ENCODE measurements at regions not wholly inside any gene's neighbourhood (a gene's known extent, or its start where the extent isn't known, plus 50 kb on each side); places are given as distances from the start of the nearest gene placed in this dataset.

DNA sequence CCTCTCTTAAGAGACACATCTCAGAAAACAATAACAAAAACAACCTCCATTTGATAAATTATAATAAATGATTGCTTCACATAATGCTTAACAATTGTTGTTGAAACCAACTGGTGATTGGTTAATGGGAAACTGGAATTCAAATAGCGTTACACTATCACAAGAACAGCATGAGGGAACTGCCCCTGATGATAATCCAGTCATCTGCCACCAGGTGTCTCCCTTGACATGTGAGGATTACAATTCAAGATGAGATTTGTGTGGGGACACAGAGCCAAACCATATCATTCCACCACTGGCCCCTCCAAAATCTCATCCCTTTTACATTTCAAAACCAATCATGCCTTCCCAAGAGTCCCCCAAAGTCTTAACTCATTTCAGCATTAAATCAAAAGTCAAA, 375.9 kb downstream of the BMPER start:
- peak in 1 of 2 experiments; percentile 61 for DNase-seq (ENCODE audit: low read depth in 1 of 2, low spot score in 1 of 2)
- in situ Hi-C loops (cut with HindIII; ENCODE audit: low pct_unique_long_range_greater_than_20kb, low sequenced_read_pairs): no loop called here
- TF ChIP-seq JUND (IDR thresholded peaks at IDR 0.05; ENCODE audit: low read depth): no peak

DNA sequence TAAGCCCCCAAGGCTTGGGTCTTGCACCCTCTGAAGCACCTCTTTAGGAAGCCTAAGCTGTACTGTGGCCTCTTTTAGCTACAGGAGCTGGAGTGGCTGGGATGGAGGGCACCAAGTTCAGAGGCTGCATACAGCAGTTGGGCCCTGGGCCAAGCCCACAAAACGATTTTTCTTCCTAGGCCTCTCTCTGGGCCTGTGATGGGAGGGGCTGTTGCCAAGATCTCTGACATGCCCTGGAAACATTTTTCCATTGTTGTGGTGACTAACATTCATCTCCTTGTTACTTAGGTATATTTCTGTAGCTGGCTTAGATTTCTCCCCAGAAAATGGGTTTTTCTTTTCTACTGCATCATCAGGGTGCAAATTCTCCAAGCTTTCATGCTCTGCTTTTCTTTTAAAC, 375.7 kb upstream of the NPSR1 start:
- no peak for TF ChIP-seq JUND (IDR thresholded peaks at IDR 0.05; ENCODE audit: low read depth)
- no peak for DNase-seq (ENCODE audit: low read depth in 1 of 2, low spot score in 1 of 2)
- in situ Hi-C loops (cut with HindIII; ENCODE audit: low pct_unique_long_range_greater_than_20kb, low sequenced_read_pairs): no loop called here

- DNase-seq (ENCODE audit: low read depth in 1 of 2, low spot score in 1 of 2): no peak
- in situ Hi-C loops (cut with HindIII; ENCODE audit: low pct_unique_long_range_greater_than_20kb, low sequenced_read_pairs): no loop called here
- no peak for TF ChIP-seq JUND (IDR thresholded peaks at IDR 0.05; ENCODE audit: low read depth)
These were observed 361.4 kb upstream of the NPSR1 start for GRCh38 chr7:34296663-34297062.

GRCh38 chr7:34298492-34299013, 359.5 kb upstream of the NPSR1 start:
- no peak for TF ChIP-seq JUND (IDR thresholded peaks at IDR 0.05; ENCODE audit: low read depth)
- DNase-seq (ENCODE audit: low read depth in 1 of 2, low spot score in 1 of 2): no peak
- in situ Hi-C loops (cut with HindIII; ENCODE audit: low pct_unique_long_range_greater_than_20kb, low sequenced_read_pairs): no loop called here

DNA sequence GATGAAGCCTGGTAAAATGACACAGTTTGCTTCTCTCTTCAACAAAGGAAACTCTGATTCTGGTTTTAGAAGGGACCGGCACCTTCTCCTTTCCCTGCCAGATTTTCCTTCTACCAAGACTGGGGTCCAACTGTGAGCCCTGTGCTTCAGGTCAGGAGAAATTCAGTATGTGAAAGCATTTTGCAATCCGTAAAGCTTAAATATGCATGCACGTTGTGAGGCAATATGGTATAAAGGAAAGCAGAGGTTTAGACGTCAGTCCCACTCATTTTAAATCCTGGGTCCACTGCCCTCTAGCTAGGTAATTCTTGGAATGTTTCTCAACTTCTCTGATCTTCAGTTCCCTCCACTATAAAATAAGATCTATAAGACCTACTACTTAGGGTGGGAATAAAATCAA, 359.0 kb upstream of the NPSR1 start:
- in situ Hi-C loops (cut with HindIII; ENCODE audit: low pct_unique_long_range_greater_than_20kb, low sequenced_read_pairs): no loop called here
- DNase-seq (ENCODE audit: low read depth in 1 of 2, low spot score in 1 of 2): no peak
- no peak for TF ChIP-seq JUND (IDR thresholded peaks at IDR 0.05; ENCODE audit: low read depth)

GRCh38 chr7:34307540-34307939, 350.5 kb upstream of the NPSR1 start:
- peak in 1 of 2 experiments; percentile 20 for DNase-seq (ENCODE audit: low read depth in 1 of 2, low spot score in 1 of 2)
- in situ Hi-C loops (cut with HindIII; ENCODE audit: low pct_unique_long_range_greater_than_20kb, low sequenced_read_pairs): no loop called here
- peak; percentile 54; the same call in 1 of the 2 replicates for TF ChIP-seq JUND (IDR thresholded peaks at IDR 0.05; ENCODE audit: low read depth)

- in situ Hi-C loops (cut with HindIII; ENCODE audit: low pct_unique_long_range_greater_than_20kb, low sequenced_read_pairs): no loop called here
- TF ChIP-seq JUND (IDR thresholded peaks at IDR 0.05; ENCODE audit: low read depth): no peak
- DNase-seq (ENCODE audit: low read depth in 1 of 2, low spot score in 1 of 2): no peak
These were observed 349.4 kb upstream of the NPSR1 start for GRCh38 chr7:34308595-34308994.

- in situ Hi-C loops (cut with HindIII; ENCODE audit: low pct_unique_long_range_greater_than_20kb, low sequenced_read_pairs): no loop called here
These were observed 348.9 kb upstream of the NPSR1 start for GRCh38 chr7:34309116-34309515.

DNA sequence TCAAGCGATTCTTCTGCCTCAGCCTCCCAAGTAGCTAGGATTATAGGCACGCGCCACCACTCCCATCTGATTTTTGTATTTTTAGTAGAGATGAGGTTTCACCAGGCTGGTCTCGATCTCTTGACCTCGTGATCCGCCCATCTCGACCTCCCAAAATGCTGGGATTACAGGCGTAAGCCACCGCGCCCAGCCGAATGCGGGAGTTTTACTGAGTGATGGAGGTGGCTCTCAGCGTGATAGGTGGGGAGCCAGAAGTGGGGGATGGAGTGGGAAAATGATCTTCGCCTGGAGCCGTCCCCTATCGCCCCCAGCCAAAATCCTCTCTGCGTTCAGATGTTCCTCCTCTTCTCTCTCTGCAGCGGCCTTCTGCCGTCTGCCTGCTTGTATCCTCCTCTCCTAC, 348.4 kb upstream of the NPSR1 start:
- DNase-seq (ENCODE audit: low read depth in 1 of 2, low spot score in 1 of 2): no peak
- no peak for TF ChIP-seq JUND (IDR thresholded peaks at IDR 0.05; ENCODE audit: low read depth)
- in situ Hi-C loops (cut with HindIII; ENCODE audit: low pct_unique_long_range_greater_than_20kb, low sequenced_read_pairs): no loop called here

More at GRCh38 chr7:34309116-34309515, 348.9 kb upstream of the NPSR1 start:
- no peak for TF ChIP-seq JUND (IDR thresholded peaks at IDR 0.05; ENCODE audit: low read depth)
- no peak for DNase-seq (ENCODE audit: low read depth in 1 of 2, low spot score in 1 of 2)

- no peak for TF ChIP-seq JUND (IDR thresholded peaks at IDR 0.05; ENCODE audit: low read depth)
- in situ Hi-C loops (cut with HindIII; ENCODE audit: low pct_unique_long_range_greater_than_20kb, low sequenced_read_pairs): no loop called here
- no peak for DNase-seq (ENCODE audit: low read depth in 1 of 2, low spot score in 1 of 2)
These were observed 346.4 kb upstream of the NPSR1 start for GRCh38 chr7:34311591-34311990.

GRCh38 chr7:34312624-34313023, 345.4 kb upstream of the NPSR1 start:
- TF ChIP-seq JUND (IDR thresholded peaks at IDR 0.05; ENCODE audit: low read depth): no peak
- no peak for DNase-seq (ENCODE audit: low read depth in 1 of 2, low spot score in 1 of 2)
- in situ Hi-C loops (cut with HindIII; ENCODE audit: low pct_unique_long_range_greater_than_20kb, low sequenced_read_pairs): no loop called here

GRCh38 chr7:34313289-34313688, 344.7 kb upstream of the NPSR1 start:
- in situ Hi-C loops (cut with HindIII; ENCODE audit: low pct_unique_long_range_greater_than_20kb, low sequenced_read_pairs): no loop called here
- no peak for DNase-seq (ENCODE audit: low read depth in 1 of 2, low spot score in 1 of 2)
- TF ChIP-seq JUND (IDR thresholded peaks at IDR 0.05; ENCODE audit: low read depth): no peak

DNA sequence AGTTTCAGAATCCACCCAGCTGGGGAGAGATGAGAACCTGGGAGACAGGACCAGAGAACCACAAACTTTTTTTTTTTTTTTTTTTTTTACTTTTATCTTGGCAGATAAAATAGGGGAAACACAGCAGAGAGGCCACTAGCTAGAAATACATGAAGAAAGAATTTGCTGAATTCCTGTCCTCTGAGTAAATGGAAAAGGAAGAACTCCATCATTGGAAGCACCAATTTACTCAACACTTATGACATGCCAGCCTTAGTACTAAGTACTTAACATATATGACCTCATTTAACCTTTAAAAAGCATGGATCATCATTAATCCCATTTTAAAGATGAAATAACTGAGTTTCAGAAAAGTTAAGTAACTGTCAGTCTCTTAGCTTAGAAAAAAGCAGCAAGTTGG, 343.0 kb upstream of the NPSR1 start:
- TF ChIP-seq JUND (IDR thresholded peaks at IDR 0.05; ENCODE audit: low read depth): no peak
- DNase-seq (ENCODE audit: low read depth in 1 of 2, low spot score in 1 of 2): no peak
- in situ Hi-C loops (cut with HindIII; ENCODE audit: low pct_unique_long_range_greater_than_20kb, low sequenced_read_pairs): no loop called here

- in situ Hi-C loops (cut with HindIII; ENCODE audit: low pct_unique_long_range_greater_than_20kb, low sequenced_read_pairs): no loop called here
- DNase-seq (ENCODE audit: low read depth in 1 of 2, low spot score in 1 of 2): no peak
- no peak for TF ChIP-seq JUND (IDR thresholded peaks at IDR 0.05; ENCODE audit: low read depth)
These were observed 341.0 kb upstream of the NPSR1 start for GRCh38 chr7:34317039-34317438.
